OCI-LY7 (cell line): ENCODE measurements at regions not wholly inside any gene's neighbourhood (a gene's known extent, or its start where the extent isn't known, plus 50 kb on each side); places are given as distances from the start of the nearest gene placed in this dataset.

ENCODE experiments used
- BruUV-seq: library from RNA; stranded (reverse); fragments of 400-500 nt; replicated peaks from 2 replicates; lab custom pipeline; 2021; lab: Mats Ljungman, UMichigan
- CTCF ChIA-PET: fragments of 300-600 bp; sonication (Branson Sonifier 250); formaldehyde crosslinking; loops from one replicate; lab custom pipeline; 2022; ENCODE audit warnings: antibody characterized with exemption; ENCODE audit not compliant: unreplicated experiment; lab: Charles Lee
- POLR2A ChIA-PET: fragments of 300-600 bp; sonication (Branson Sonifier 250); formaldehyde crosslinking; loops from one replicate; lab custom pipeline; 2022; ENCODE audit warnings: antibody characterized with exemption; lab: Charles Lee
- DNase-seq: peaks from one replicate; pipeline ENCODE4 v3.0.0-alpha.2; 2015; ENCODE audit warnings: low spot score
- H2AFZ ChIP-seq: fragments of 200-600 bp; sonication (generic), shearing (Covaris generic); 2 replicates; pipeline ENCODE4 v1.6.1; 2014; ENCODE audit warnings: mild to moderate bottlenecking, antibody characterized with exemption, low read length, moderate library complexity
- H3K27ac ChIP-seq: fragments of 200-600 bp; sonication (generic); 2 replicates; pipeline ENCODE4 v1.5.1; 2014; ENCODE audit warnings: mixed run types, low read depth, mild to moderate bottlenecking, moderate library complexity, low read length, inconsistent platforms; ENCODE audit not compliant: poor library complexity, severe bottlenecking
- H3K36me3 ChIP-seq: fragments of 200-600 bp; sonication (generic); 2 replicates; pipeline ENCODE4 v1.6.1; 2014; ENCODE audit warnings: mild to moderate bottlenecking, antibody characterized with exemption, low read length, moderate library complexity, mixed read lengths; ENCODE audit not compliant: insufficient read depth
- H3K4me1 ChIP-seq: fragments of 200-600 bp; sonication (generic); 2 replicates; pipeline ENCODE4 v1.5.1; 2014; ENCODE audit warnings: mild to moderate bottlenecking, low read length; ENCODE audit not compliant: insufficient read depth, poor library complexity, severe bottlenecking
- H3K4me2 ChIP-seq: fragments of 200-600 bp; sonication (generic); 2 replicates; pipeline ENCODE4 v1.6.1; 2014; ENCODE audit warnings: mild to moderate bottlenecking, low read length
- H3K4me3 ChIP-seq: fragments of 200-600 bp; sonication (generic); 2 replicates; pipeline ENCODE4 v1.5.1; 2014; ENCODE audit warnings: mild to moderate bottlenecking, low read depth, low read length; ENCODE audit not compliant: poor library complexity, severe bottlenecking
- H3K79me2 ChIP-seq: fragments of 200-600 bp; sonication (generic); 2 replicates; pipeline ENCODE4 v1.6.1; 2016; ENCODE audit warnings: low read depth, mild to moderate bottlenecking, low read length, moderate library complexity, mixed read lengths; ENCODE audit not compliant: insufficient read depth
- H3K9me2 ChIP-seq: fragments of 200-600 bp; sonication (generic); 2 replicates; pipeline ENCODE4 v1.6.1; 2016; ENCODE audit warnings: mild to moderate bottlenecking, low read length, mixed read lengths; ENCODE audit not compliant: insufficient read depth
- H3K9me3 ChIP-seq: fragments of 200-600 bp; sonication (generic); 2 replicates; pipeline ENCODE4 v1.6.1; 2014; ENCODE audit warnings: mild to moderate bottlenecking, mixed run types, low read length, mixed read lengths
- H4K20me1 ChIP-seq: fragments of 200-600 bp; sonication (generic); 2 replicates; pipeline ENCODE4 v1.6.1; 2014; ENCODE audit warnings: mild to moderate bottlenecking, antibody characterized with exemption, low read length, moderate library complexity, mixed read lengths; ENCODE audit not compliant: insufficient read depth
- CTCF ChIP-seq: fragments of 200-600 bp; sonication (generic); conservative IDR thresholded peaks from 2 replicates; pipeline ENCODE4 v1.5.1; 2014; ENCODE audit warnings: mild to moderate bottlenecking, antibody characterized with exemption, low read length, moderate library complexity, mixed read lengths
- EZH2phosphoT487 ChIP-seq: fragments of 200-600 bp; sonication (generic); IDR thresholded peaks from 2 replicates; pipeline ENCODE4 v1.6.1; 2018; ENCODE audit warnings: low read depth, borderline replicate concordance, mild to moderate bottlenecking, mixed run types, antibody characterized with exemption, low read length, moderate library complexity, mixed read lengths
- intact Hi-C: fragments of 100-400 bp; cut with micrococcal nuclease; formaldehyde crosslinking; loops from one replicate; pipeline ENCODE4 v1.10.0; 2022; ENCODE audit not compliant: unreplicated experiment

GRCh38 chr10:44032216-44032615 is 352.7 kb downstream of the CXCL12 start:
- H3K79me2 ChIP-seq, result no peaks in the 10 kb centered on the region
- no TSS peak for BruUV-seq
- POLR2A ChIA-PET, result interaction anchor here (1.0 kb wide), 1 partner anchor 110 kb away, joined by 3 read pairs; no protein-coding TSS in a partner anchor
- no peaks in the 10 kb centered on the region for H3K9me3 ChIP-seq
- H3K4me2 ChIP-seq, result no peak overlapping the region
- H3K9me2 ChIP-seq, result no peaks in the 10 kb centered on the region
- CTCF ChIA-PET, result no interaction called here
- H3K4me1 ChIP-seq, result peaks cover 9% of the 10 kb centered on the region
- TF ChIP-seq EZH2phosphoT487, result no peak
- TF ChIP-seq CTCF, result no peak
- H3K36me3 ChIP-seq, result no peaks in the 10 kb centered on the region
- no peaks in the 10 kb centered on the region for H4K20me1 ChIP-seq
- H3K27ac ChIP-seq, result no peak overlapping the region
- H2AFZ ChIP-seq, result no peak overlapping the region
- intact Hi-C loops, result loop anchor here (5.0 kb wide), 2 partner anchors 130 to 245 kb away; no protein-coding TSS in a partner anchor
- no peak for DNase-seq
- no peak overlapping the region for H3K4me3 ChIP-seq

- ChIA-PET POLR2A (interaction anchor here (0.5 to 1.3 kb wide), 3 partner anchors 12 to 1472 kb away, joined by 3 to 5 read pairs (median 4); no protein-coding TSS in a partner anchor), CTCF (interaction anchor here (0.5 kb wide), 1 partner anchor 128 kb away, joined by 3 read pairs; no protein-coding TSS in a partner anchor)
- H3K9me2 ChIP-seq, result no peaks in the 10 kb centered on the region
- no peak overlapping the region for H3K4me2 ChIP-seq
- BruUV-seq, result no TSS peak
- no peaks in the 10 kb centered on the region for H3K36me3 ChIP-seq
- no peaks in the 10 kb centered on the region for H3K9me3 ChIP-seq
- TF ChIP-seq EZH2phosphoT487 (no peak), CTCF (no peak)
- H4K20me1 ChIP-seq, result no peaks in the 10 kb centered on the region
- DNase-seq, result no peak
- intact Hi-C loops, result loop anchor here (1.0 to 5.0 kb wide), 7 partner anchors 91 to 360 kb away; no protein-coding TSS in a partner anchor
- no peak overlapping the region for H3K4me3 ChIP-seq
- no peak overlapping the region for H3K27ac ChIP-seq
- H3K79me2 ChIP-seq, result no peaks in the 10 kb centered on the region
- peaks cover 9% of the 10 kb centered on the region for H3K4me1 ChIP-seq
- H2AFZ ChIP-seq, result no peak overlapping the region
Observed at GRCh38 chr10:44030738-44031137, 354.2 kb downstream of the CXCL12 start.

GRCh38 chr10:44030132-44030531 is 354.8 kb downstream of the CXCL12 start:
- Histone ChIP-seq H3K9me2 (no peaks in the 10 kb centered on the region), H2AFZ (no peak overlapping the region), H3K4me3 (no peak overlapping the region), H3K4me1 (peaks cover 9% of the 10 kb centered on the region), H3K9me3 (no peaks in the 10 kb centered on the region), H3K36me3 (no peaks in the 10 kb centered on the region), H3K27ac (no peak overlapping the region), H4K20me1 (no peaks in the 10 kb centered on the region), H3K4me2 (no peak overlapping the region), H3K79me2 (no peaks in the 10 kb centered on the region)
- intact Hi-C loops, result loop anchor here (1.0 to 5.0 kb wide), 7 partner anchors 91 to 359 kb away; no protein-coding TSS in a partner anchor
- CTCF ChIA-PET, result interaction anchor here (0.5 to 0.8 kb wide), 2 partner anchors 19 to 128 kb away, joined by 3 read pairs; no protein-coding TSS in a partner anchor
- POLR2A ChIA-PET, result interaction anchor here (0.5 to 1.3 kb wide), 4 partner anchors 11 to 1472 kb away, joined by 3 to 5 read pairs (median 4); no protein-coding TSS in a partner anchor
- TF ChIP-seq CTCF (peak; percentile 83), EZH2phosphoT487 (no peak)
- peak; percentile 71 for DNase-seq
- no TSS peak for BruUV-seq
